ENCODE measurements at regions not wholly inside any gene's neighbourhood (a gene's known extent, or its start where the extent isn't known, plus 50 kb on each side); places are given as distances from the start of the nearest gene placed in this dataset.
"Not testable (repeated sequence)": the region's sequence is repeated elsewhere in the genome, so short reads cannot be mapped to it uniquely, and the experiment has no call there.

GRCh38 chr3:170804078-170804477 lies 65.9 kb downstream of the RPL22L1 start:
- TF ChIP-seq CTCF (IDR thresholded peaks at IDR 0.05; ENCODE audit: insufficient read depth, low read length, poor library complexity, severe bottlenecking) (no peak), EZH2phosphoT487 (conservative IDR thresholded peaks at IDR 0.05; ENCODE audit: low read length) (no peak)
- no peak overlapping the region for H3K27ac ChIP-seq (ENCODE audit: low read depth, low read length)
- H3K9me3 ChIP-seq (ENCODE audit: insufficient read depth, low read length): no peaks in the 10 kb centered on the region

GRCh38 chr3:170802164-170803151 lies 67.5 kb downstream of the RPL22L1 start:
- Histone ChIP-seq H2AFZ (ENCODE audit: low read depth, low read length, severe bottlenecking) (no peak overlapping the region), H3K9me2 (replicated peaks; ENCODE audit: insufficient read depth, low read length) (no peaks in the 10 kb centered on the region), H3K4me3 (ENCODE audit: insufficient read depth, low read length, poor library complexity, severe bottlenecking) (no peak overlapping the region), H3K9me3 (ENCODE audit: insufficient read depth, low read length) (no peaks in the 10 kb centered on the region), H3K9ac (ENCODE audit: low read length) (no peak overlapping the region), H3K79me2 (ENCODE audit: insufficient read depth, low read length) (no peaks in the 10 kb centered on the region), H3K27ac (ENCODE audit: low read depth, low read length) (no peak overlapping the region), H3K4me2 (ENCODE audit: low read depth, low read length, poor library complexity, severe bottlenecking) (no peak overlapping the region), H4K20me1 (ENCODE audit: low read depth, low read length) (no peaks in the 10 kb centered on the region), H3F3A (ENCODE audit: insufficient read depth) (no peaks in the 10 kb centered on the region), H3K36me3 (ENCODE audit: low read length) (no peaks in the 10 kb centered on the region), H3K27me3 (ENCODE audit: low read length) (no peaks in the 10 kb centered on the region)
- no peak for TF ChIP-seq EZH2phosphoT487 (conservative IDR thresholded peaks at IDR 0.05; ENCODE audit: low read length)
- no peak for TF ChIP-seq CTCF (IDR thresholded peaks at IDR 0.05; ENCODE audit: insufficient read depth, low read length, poor library complexity, severe bottlenecking)

More at GRCh38 chr3:170804078-170804477, 65.9 kb downstream of the RPL22L1 start:
- Histone ChIP-seq H3K79me2 (ENCODE audit: insufficient read depth, low read length) (no peaks in the 10 kb centered on the region), H2AFZ (ENCODE audit: low read depth, low read length, severe bottlenecking) (no peak overlapping the region), H3K9ac (ENCODE audit: low read length) (no peak overlapping the region), H3K36me3 (ENCODE audit: low read length) (no peaks in the 10 kb centered on the region), H3K27me3 (ENCODE audit: low read length) (no peaks in the 10 kb centered on the region), H4K20me1 (ENCODE audit: low read depth, low read length) (no peaks in the 10 kb centered on the region), H3K4me3 (ENCODE audit: insufficient read depth, low read length, poor library complexity, severe bottlenecking) (no peak overlapping the region), H3K9me2 (replicated peaks; ENCODE audit: insufficient read depth, low read length) (no peaks in the 10 kb centered on the region), H3K4me2 (ENCODE audit: low read depth, low read length, poor library complexity, severe bottlenecking) (no peak overlapping the region), H3F3A (ENCODE audit: insufficient read depth) (no peaks in the 10 kb centered on the region)

DNA sequence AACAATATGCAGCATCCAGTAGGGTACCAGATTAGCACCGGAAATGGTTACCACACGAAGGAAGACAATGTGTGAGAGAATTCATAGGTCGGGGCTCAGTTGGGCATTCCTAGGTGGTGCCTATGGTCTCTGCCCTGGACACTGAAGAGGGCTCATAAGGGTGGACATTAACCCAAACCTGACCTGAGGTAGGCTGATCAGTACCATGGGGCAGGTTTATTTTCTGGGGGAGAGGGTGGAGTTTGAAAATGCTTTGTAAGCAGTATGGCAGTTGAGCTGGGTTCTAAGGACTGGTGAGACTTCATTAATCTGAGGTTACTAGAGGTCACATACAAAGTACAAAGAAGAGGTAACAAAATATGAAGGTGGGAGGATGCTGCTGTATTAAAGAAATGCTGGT lies 68.4 kb downstream of the RPL22L1 start:
- no peaks in the 10 kb centered on the region for H3K36me3 ChIP-seq (ENCODE audit: low read length)
- no peaks in the 10 kb centered on the region for H4K20me1 ChIP-seq (ENCODE audit: low read depth, low read length)
- TF ChIP-seq CTCF (IDR thresholded peaks at IDR 0.05; ENCODE audit: insufficient read depth, low read length, poor library complexity, severe bottlenecking) (no peak), EZH2phosphoT487 (conservative IDR thresholded peaks at IDR 0.05; ENCODE audit: low read length) (no peak)
- no peaks in the 10 kb centered on the region for H3K79me2 ChIP-seq (ENCODE audit: insufficient read depth, low read length)
- H3K4me2 ChIP-seq (ENCODE audit: low read depth, low read length, poor library complexity, severe bottlenecking): no peak overlapping the region
- H3K27me3 ChIP-seq (ENCODE audit: low read length): no peaks in the 10 kb centered on the region
- no peak overlapping the region for H3K27ac ChIP-seq (ENCODE audit: low read depth, low read length)
- H3K9me3 ChIP-seq (ENCODE audit: insufficient read depth, low read length): no peaks in the 10 kb centered on the region
- H3F3A ChIP-seq (ENCODE audit: insufficient read depth): no peaks in the 10 kb centered on the region
- H2AFZ ChIP-seq (ENCODE audit: low read depth, low read length, severe bottlenecking): no peak overlapping the region
- no peaks in the 10 kb centered on the region for H3K9me2 ChIP-seq (replicated peaks; ENCODE audit: insufficient read depth, low read length)
- H3K4me3 ChIP-seq (ENCODE audit: insufficient read depth, low read length, poor library complexity, severe bottlenecking): no peak overlapping the region
- no peak overlapping the region for H3K9ac ChIP-seq (ENCODE audit: low read length)

DNA sequence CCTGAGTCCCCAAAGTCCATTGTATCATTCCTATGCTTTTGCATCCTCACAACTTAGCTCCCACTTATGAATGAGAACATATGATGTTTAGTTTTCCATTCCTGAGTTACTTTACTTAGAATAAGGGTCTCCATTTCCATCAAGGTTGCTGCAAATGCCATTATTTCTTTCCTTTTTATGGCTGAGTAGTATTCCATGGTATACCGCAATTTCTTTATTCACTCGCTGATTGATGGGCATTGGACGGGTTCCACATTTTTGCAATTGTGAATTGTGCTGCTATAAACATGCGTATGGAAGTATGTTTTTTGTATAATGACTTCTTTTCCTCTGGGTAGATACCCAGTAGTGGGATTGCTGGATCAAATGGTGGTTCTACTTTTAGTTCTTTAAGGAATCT lies 69.7 kb downstream of the RPL22L1 start:
- not testable (repeated sequence) for H3K79me2 ChIP-seq (ENCODE audit: insufficient read depth, low read length); H2AFZ ChIP-seq (ENCODE audit: low read depth, low read length, severe bottlenecking); H3K4me3 ChIP-seq (ENCODE audit: insufficient read depth, low read length, poor library complexity, severe bottlenecking); H3K36me3 ChIP-seq (ENCODE audit: low read length); H3F3A ChIP-seq (ENCODE audit: insufficient read depth); H3K4me2 ChIP-seq (ENCODE audit: low read depth, low read length, poor library complexity, severe bottlenecking); H4K20me1 ChIP-seq (ENCODE audit: low read depth, low read length); H3K9me2 ChIP-seq (replicated peaks; ENCODE audit: insufficient read depth, low read length); H3K9ac ChIP-seq (ENCODE audit: low read length); H3K27me3 ChIP-seq (ENCODE audit: low read length); H3K27ac ChIP-seq (ENCODE audit: low read depth, low read length); H3K9me3 ChIP-seq (ENCODE audit: insufficient read depth, low read length)

All from SU-DHL-6 (cell line).